ENCODE measurements at regions not wholly inside any gene's neighbourhood (a gene's known extent, or its start where the extent isn't known, plus 50 kb on each side); places are given as distances from the start of the nearest gene placed in this dataset.

- no peak overlapping the region for H3K23ac ChIP-seq (ENCODE audit: low read depth, low read length)
- H3K36me3 ChIP-seq (ENCODE audit: control insufficient read depth, insufficient read depth, low read length) = no peaks in the 10 kb centered on the region
- no peaks in the 10 kb centered on the region for H4K20me1 ChIP-seq (ENCODE audit: insufficient read depth, low read length)
- H3K9me1 ChIP-seq (ENCODE audit: insufficient read depth, low read length) = no peaks in the 10 kb centered on the region
- dilution Hi-C loops (cut with HindIII; ENCODE audit: low sequenced_read_pairs, unreplicated experiment) (no loop called here), intact Hi-C loops (cut with micrococcal nuclease) (no loop called here), in situ Hi-C loops (cut with MboI; ENCODE audit: low sequenced_read_pairs) (no loop called here)
- no peak overlapping the region for H3K18ac ChIP-seq (ENCODE audit: low read depth, low read length)
- ATAC-seq (ENCODE audit: low read depth) (no peak), DNase-seq (no peak)
- H2AK5ac ChIP-seq (ENCODE audit: low read depth, low read length) = no peak overlapping the region
- no peak overlapping the region for H3K4me2 ChIP-seq (ENCODE audit: low read depth, low read length)
- H3K4me3 ChIP-seq (ENCODE audit: insufficient read depth, low read depth, low read length) = no peak overlapping the region
- TF ChIP-seq BHLHE40 (IDR thresholded peaks at IDR 0.05; ENCODE audit: low read depth, low read length) = no peak
- no peak for TF ChIP-seq CEBPB (IDR thresholded peaks at IDR 0.05; ENCODE audit: low read depth, low read length)
- TF ChIP-seq MAZ (IDR thresholded peaks at IDR 0.05; ENCODE audit: borderline replicate concordance, low read depth, low read length) = no peak
- TF ChIP-seq NFE2L2 (IDR thresholded peaks at IDR 0.05; ENCODE audit: low read depth, low read length) = no peak
- no peak for TF ChIP-seq MAFK (IDR thresholded peaks at IDR 0.05; ENCODE audit: low read depth, low read length)
- no peak for TF ChIP-seq MXI1 (IDR thresholded peaks at IDR 0.05; ENCODE audit: borderline replicate concordance, low read depth, low read length)
- TF ChIP-seq USF2 (IDR thresholded peaks at IDR 0.05; ENCODE audit: low read depth, low read length) = no peak
- TF ChIP-seq RAD21 (IDR thresholded peaks at IDR 0.05; ENCODE audit: low read length) = no peak
- TF ChIP-seq POLR2A (IDR thresholded peaks at IDR 0.05; ENCODE audit: low read depth, low read length) = no peak
- TF ChIP-seq SMC3 (IDR thresholded peaks at IDR 0.05; ENCODE audit: low read depth, low read length) = no peak
- TF ChIP-seq CTCF (conservative IDR thresholded peaks at IDR 0.05; ENCODE audit: low read depth, low read length) = no peak
- no peak for TF ChIP-seq FOS (IDR thresholded peaks at IDR 0.05; ENCODE audit: low read depth, low read length)
- no peak for TF ChIP-seq ELK1 (IDR thresholded peaks at IDR 0.05; ENCODE audit: borderline replicate concordance, low read depth, low read length)
- no peak for TF ChIP-seq CHD1 (IDR thresholded peaks at IDR 0.05; ENCODE audit: low read depth, low read length)
- TF ChIP-seq RCOR1 (IDR thresholded peaks at IDR 0.05; ENCODE audit: insufficient replicate concordance, low read length) = no peak
- H3K27ac ChIP-seq (ENCODE audit: insufficient read depth, low read length) = no peak overlapping the region
- H4K5ac ChIP-seq (ENCODE audit: low read depth, low read length) = no peak overlapping the region
- H3K4me1 ChIP-seq (ENCODE audit: control insufficient read depth, insufficient read depth, low read length) = no peaks in the 10 kb centered on the region
- no peak overlapping the region for H2AK9ac ChIP-seq (replicated peaks; ENCODE audit: low read depth, low read length, poor library complexity)
- H3K9me3 ChIP-seq (ENCODE audit: control insufficient read depth, insufficient read depth, low read length) = peaks cover 7% of the 10 kb centered on the region
- H4K91ac ChIP-seq (ENCODE audit: insufficient read depth, low read depth, low read length) = no peak overlapping the region
- H2BK120ac ChIP-seq (ENCODE audit: low read depth, low read length) = no peak overlapping the region
- BruUV-seq (replicated peaks) = no TSS peak
- no peak overlapping the region for H3K56ac ChIP-seq (ENCODE audit: extremely low read depth, insufficient read depth, low read length)
- H2BK20ac ChIP-seq (ENCODE audit: low read depth, low read length) = no peak overlapping the region
- H2BK5ac ChIP-seq (ENCODE audit: low read depth, low read length, poor library complexity, severe bottlenecking) = no peak overlapping the region
- H3K4ac ChIP-seq (ENCODE audit: low read depth, low read length) = no peak overlapping the region
- no peaks in the 10 kb centered on the region for H3K79me1 ChIP-seq (ENCODE audit: low read depth in 1 of 2, low read length in 2 of 2)
- ChIA-PET CTCF (no interaction called here), POLR2A (ENCODE audit: unreplicated experiment) (no interaction called here)
- H2AFZ ChIP-seq (replicated peaks; ENCODE audit: low read length, poor library complexity) = no peak overlapping the region
- no peak overlapping the region for H3K9ac ChIP-seq (ENCODE audit: low read depth, low read length)
- H2BK15ac ChIP-seq (ENCODE audit: low read depth, low read length) = no peak overlapping the region
- H3K14ac ChIP-seq (replicated peaks; ENCODE audit: low read depth, low read length) = no peak overlapping the region
- no peak overlapping the region for H4K8ac ChIP-seq (ENCODE audit: low read depth in 2 of 2, low read length in 2 of 2)
- no peaks in the 10 kb centered on the region for H3K27me3 ChIP-seq (ENCODE audit: control insufficient read depth, insufficient read depth, low read length)
- no CpG with 5 or more reads among the region's 4 CpGs for WGBS, 2 experiments (ENCODE audit: extremely low coverage in 2 of 2, insufficient read length in 1 of 2)
Measured at GRCh38 chr3:182081096-182081495, 369.4 kb downstream of the SOX2 start.
